CD4-positive, alpha-beta T cell treated with Interleukin-1 beta for 1 hour (primary cell): ENCODE measurements at regions not wholly inside any gene's neighbourhood (a gene's known extent, or its start where the extent isn't known, plus 50 kb on each side); places are given as distances from the start of the nearest gene placed in this dataset.

Experiments
- DNase-seq, 2 donors: peaks; one replicate each; pipeline ENCODE4 v3.0.0-alpha.2; 2020 to 2022

GRCh38 chr17:33352526-33352925, 59.4 kb upstream of the ASIC2 start:
- no peak for DNase-seq

- no peak for DNase-seq
These were observed 63.2 kb upstream of the ASIC2 start for GRCh38 chr17:33356266-33356665.

- DNase-seq = no peak
These were observed 70.4 kb upstream of the ASIC2 start for GRCh38 chr17:33363475-33363874.

- DNase-seq = no peak
These were observed 73.9 kb upstream of the ASIC2 start for GRCh38 chr17:33366960-33367359.

GRCh38 chr17:33369149-33369548, 76.1 kb upstream of the ASIC2 start:
- DNase-seq = no peak

- no peak for DNase-seq
These were observed 76.8 kb upstream of the ASIC2 start for GRCh38 chr17:33369876-33370275.

- DNase-seq = no peak
These were observed 77.3 kb upstream of the ASIC2 start for GRCh38 chr17:33370401-33370800.

- DNase-seq = no peak
These were observed 78.3 kb upstream of the ASIC2 start for GRCh38 chr17:33371377-33371776.

GRCh38 chr17:33373273-33373672, 80.2 kb upstream of the ASIC2 start:
- no peak for DNase-seq

- DNase-seq = no peak
These were observed 82.0 kb upstream of the ASIC2 start for GRCh38 chr17:33375103-33375502.

- DNase-seq = no peak
These were observed 82.7 kb upstream of the ASIC2 start for GRCh38 chr17:33375783-33376182.

GRCh38 chr17:33377837-33378595, 84.9 kb upstream of the ASIC2 start:
- no peak for DNase-seq

- DNase-seq = no peak
These were observed 88.1 kb upstream of the ASIC2 start for GRCh38 chr17:33381201-33381600.

GRCh38 chr17:33383488-33384023, 90.5 kb upstream of the ASIC2 start:
- DNase-seq = no peak

- DNase-seq = no peak
These were observed 92.0 kb upstream of the ASIC2 start for GRCh38 chr17:33385133-33385532.

GRCh38 chr17:33385713-33386112, 92.6 kb upstream of the ASIC2 start:
- DNase-seq = no peak

- no peak for DNase-seq
These were observed 94.3 kb upstream of the ASIC2 start for GRCh38 chr17:33387406-33387805.

GRCh38 chr17:33389504-33390135, 96.5 kb upstream of the ASIC2 start:
- DNase-seq = no peak

- no peak for DNase-seq
These were observed 97.5 kb upstream of the ASIC2 start for GRCh38 chr17:33390479-33391176.

- DNase-seq = no peak
These were observed 103.7 kb upstream of the ASIC2 start for GRCh38 chr17:33396818-33397217.

- no peak for DNase-seq
These were observed 105.3 kb upstream of the ASIC2 start for GRCh38 chr17:33398386-33398785.

GRCh38 chr17:33401249-33401648, 108.2 kb upstream of the ASIC2 start:
- DNase-seq = no peak

GRCh38 chr17:33403194-33403593, 110.1 kb upstream of the ASIC2 start:
- no peak for DNase-seq
